Right forelimb (tissue), 1 donor: ENCODE measurements at regions not wholly inside any gene's neighbourhood (a gene's known extent, or its start where the extent isn't known, plus 50 kb on each side); places are given as distances from the start of the nearest gene placed in this dataset.
"Not testable (repeated sequence)": the region's sequence is repeated elsewhere in the genome, so short reads cannot be mapped to it uniquely, and the experiment has no call there.

Experiments
- DNase-seq: peaks from one replicate; pipeline ENCODE4 v3.0.0-alpha.2; 2018

GRCh38 chr16:59342669-59343068 is 608.6 kb upstream of the GOT2 start:
- DNase-seq: no peak

- no peak for DNase-seq
These were observed 607.3 kb upstream of the GOT2 start for GRCh38 chr16:59341368-59341767.

GRCh38 chr16:59339871-59340270 is 605.8 kb upstream of the GOT2 start:
- no peak for DNase-seq

GRCh38 chr16:59336136-59336695 is 602.1 kb upstream of the GOT2 start:
- DNase-seq: no peak

GRCh38 chr16:59331708-59332107 is 597.6 kb upstream of the GOT2 start:
- DNase-seq: not testable (repeated sequence)

GRCh38 chr16:59330019-59330670 is 596.0 kb upstream of the GOT2 start:
- no peak for DNase-seq

GRCh38 chr16:59328961-59329360 is 594.8 kb upstream of the GOT2 start:
- DNase-seq: no peak

- no peak for DNase-seq
These were observed 593.8 kb upstream of the GOT2 start for GRCh38 chr16:59327894-59328293.

- DNase-seq: no peak
These were observed 592.8 kb upstream of the GOT2 start for GRCh38 chr16:59326955-59327354.

GRCh38 chr16:59324462-59324861 is 590.3 kb upstream of the GOT2 start:
- no peak for DNase-seq

- DNase-seq: no peak
These were observed 586.5 kb upstream of the GOT2 start for GRCh38 chr16:59320657-59321056.

- DNase-seq: no peak
These were observed 585.8 kb upstream of the GOT2 start for GRCh38 chr16:59319871-59320270.

- DNase-seq: no peak
These were observed 571.7 kb upstream of the GOT2 start for GRCh38 chr16:59305850-59306249.

- no peak for DNase-seq
These were observed 562.8 kb upstream of the GOT2 start for GRCh38 chr16:59296888-59297287.

- DNase-seq: no peak
These were observed 562.0 kb upstream of the GOT2 start for GRCh38 chr16:59295993-59296736.

- no peak for DNase-seq
These were observed 561.4 kb upstream of the GOT2 start for GRCh38 chr16:59295474-59295873.

GRCh38 chr16:59290718-59291117 is 556.6 kb upstream of the GOT2 start:
- no peak for DNase-seq

GRCh38 chr16:59289151-59289550 is 555.0 kb upstream of the GOT2 start:
- DNase-seq: no peak

GRCh38 chr16:59274141-59274540 is 540.0 kb upstream of the GOT2 start:
- no peak for DNase-seq

- no peak for DNase-seq
These were observed 529.8 kb upstream of the GOT2 start for GRCh38 chr16:59263955-59264354.

- no peak for DNase-seq
These were observed 526.8 kb upstream of the GOT2 start for GRCh38 chr16:59260892-59261291.

- no peak for DNase-seq
These were observed 525.8 kb upstream of the GOT2 start for GRCh38 chr16:59259950-59260319.

- DNase-seq: no peak
These were observed 525.2 kb upstream of the GOT2 start for GRCh38 chr16:59259074-59259949.
